H1 (cell line): ENCODE measurements at regions not wholly inside any gene's neighbourhood (a gene's known extent, or its start where the extent isn't known, plus 50 kb on each side); places are given as distances from the start of the nearest gene placed in this dataset.

ENCODE experiments used
- CREB1 ChIP-seq: IDR thresholded peaks from 2 replicates; pipeline ENCODE4 v1.6.1; 2012; ENCODE audit warnings: inconsistent platforms
- EP300 ChIP-seq, 2 experiments: IDR thresholded peaks; 1 replicate in 1 of 2; 2 replicates in 1 of 2; pipeline ENCODE4 v1.6.1; 2011 to 2012; ENCODE audit warnings: low read depth in 2 of 2, low read length in 2 of 2, mild to moderate bottlenecking in 2 of 2, borderline replicate concordance in 1 of 2, inconsistent platforms in 1 of 2, moderate library complexity in 1 of 2
- FOSL1 ChIP-seq: IDR thresholded peaks from 2 replicates; pipeline ENCODE4 v1.6.1; 2011; ENCODE audit warnings: mild to moderate bottlenecking, low read depth, low read length, moderate library complexity; ENCODE audit not compliant: insufficient read depth
- HDAC2 ChIP-seq, 2 experiments: fragments of 300-600 bp in 1 of 2; sonication (generic) in 1 of 2; IDR thresholded peaks; 2 replicates each; pipeline ENCODE4 v1.6.1; 2011 to 2012; ENCODE audit warnings: low read depth in 2 of 2, low read length in 2 of 2, mild to moderate bottlenecking in 2 of 2, moderate library complexity in 2 of 2, borderline replicate concordance in 1 of 2, inconsistent platforms in 1 of 2
- NRF1 ChIP-seq: IDR thresholded peaks from 2 replicates; pipeline ENCODE4 v1.6.1; 2011; ENCODE audit warnings: mild to moderate bottlenecking, low read depth, low read length, improper control_type of control experiment
- POLR2A ChIP-seq, 2 experiments: IDR thresholded peaks; 1 replicate in 1 of 2; 2 replicates in 1 of 2; pipeline ENCODE4 v1.6.1; 2011; ENCODE audit warnings: low read depth in 2 of 2, low read length in 2 of 2, mild to moderate bottlenecking in 2 of 2; ENCODE audit errors: control extremely low read depth in 1 of 2
- RBBP5 ChIP-seq: IDR thresholded peaks from 2 replicates; pipeline ENCODE4 v1.7.1; 2012; ENCODE audit warnings: low read depth, mild to moderate bottlenecking, inconsistent platforms, low read length, moderate library complexity, borderline replicate concordance
- RNF2 ChIP-seq: fragments of 200-900, 300-1000 bp; sonication (generic); IDR thresholded peaks from 2 replicates; pipeline ENCODE4 v1.7.1; 2016; ENCODE audit warnings: borderline replicate concordance, low read depth, mild to moderate bottlenecking, antibody characterized with exemption, low read length; ENCODE audit not compliant: poor library complexity, severe bottlenecking; ENCODE audit errors: missing control alignments
- SIRT6 ChIP-seq: IDR thresholded peaks from one replicate; pipeline ENCODE4 v1.7.1; 2012; ENCODE audit warnings: low read length, inconsistent platforms
- SP1 ChIP-seq: IDR thresholded peaks from 2 replicates; pipeline ENCODE4 v1.6.1; 2011; ENCODE audit warnings: low read depth, low read length
- SRF ChIP-seq: IDR thresholded peaks from 2 replicates; pipeline ENCODE4 v1.6.1; 2011; ENCODE audit warnings: mild to moderate bottlenecking, low read depth, low read length, moderate library complexity
- SUZ12 ChIP-seq: fragments of 200-600 bp; sonication (generic); IDR thresholded peaks from 2 replicates; pipeline ENCODE4 v1.6.1; 2012; ENCODE audit warnings: mild to moderate bottlenecking, inconsistent platforms, low read length, moderate library complexity, mixed read lengths
- ZNF274 ChIP-seq: IDR thresholded peaks from 2 replicates; pipeline ENCODE4 v1.7.0; 2012; ENCODE audit warnings: low read length, borderline replicate concordance; ENCODE audit errors: extremely low read depth
- TF ChIP-seq, protein P1 (sequence below), 3 experiments: IDR thresholded peaks; 1 replicate in 2 of 3; 2 replicates in 1 of 3; pipeline versions ENCODE4 v1.5.1 to v1.6.1; 2011; ENCODE audit warnings: low read length in 3 of 3, mild to moderate bottlenecking in 3 of 3, inconsistent platforms in 2 of 3, low read depth in 1 of 3, moderate library complexity in 1 of 3; ENCODE audit not compliant: insufficient read depth in 1 of 3; ENCODE audit errors: control extremely low read depth in 1 of 3
- TF ChIP-seq, protein P2 (sequence below): IDR thresholded peaks from 2 replicates; pipeline ENCODE4 v1.6.1; 2012; ENCODE audit warnings: low read length, inconsistent platforms

DNA sequence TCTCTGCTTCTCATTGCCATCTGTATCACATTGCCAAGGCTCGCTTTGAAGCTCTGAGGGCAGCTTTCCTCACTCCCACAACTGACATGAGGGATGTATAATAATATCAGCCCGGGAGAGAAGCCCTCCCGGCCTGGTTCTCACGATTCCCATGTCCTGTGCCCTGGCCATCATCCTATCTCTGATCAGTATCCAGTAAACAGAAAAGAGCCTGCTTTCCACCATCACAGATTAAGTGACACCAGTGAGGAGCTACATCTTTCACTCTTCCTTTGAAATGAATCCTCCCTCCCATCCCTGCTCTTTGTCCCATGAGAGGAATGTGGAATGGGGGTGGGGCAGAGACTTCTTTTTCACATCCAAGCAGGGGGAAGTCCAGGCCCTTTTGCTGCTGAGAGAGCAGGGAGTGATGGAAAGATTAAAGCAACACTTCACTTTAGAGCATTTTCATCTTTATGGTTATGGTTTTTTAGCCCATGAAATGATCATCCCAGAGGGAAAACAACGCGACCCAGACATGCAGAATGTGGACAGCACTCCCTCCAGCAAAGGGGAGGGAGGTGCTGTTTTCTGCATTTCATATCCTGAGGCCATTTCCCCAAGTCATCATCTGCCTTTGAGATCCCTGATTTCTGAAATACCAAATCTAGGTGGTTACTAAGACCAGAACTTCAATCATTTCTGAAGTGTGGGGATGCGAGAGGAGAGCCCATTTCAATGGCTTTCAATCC, 84.6 kb upstream of the LYZL1 start (continued):
- TF ChIP-seq, protein P1, sequence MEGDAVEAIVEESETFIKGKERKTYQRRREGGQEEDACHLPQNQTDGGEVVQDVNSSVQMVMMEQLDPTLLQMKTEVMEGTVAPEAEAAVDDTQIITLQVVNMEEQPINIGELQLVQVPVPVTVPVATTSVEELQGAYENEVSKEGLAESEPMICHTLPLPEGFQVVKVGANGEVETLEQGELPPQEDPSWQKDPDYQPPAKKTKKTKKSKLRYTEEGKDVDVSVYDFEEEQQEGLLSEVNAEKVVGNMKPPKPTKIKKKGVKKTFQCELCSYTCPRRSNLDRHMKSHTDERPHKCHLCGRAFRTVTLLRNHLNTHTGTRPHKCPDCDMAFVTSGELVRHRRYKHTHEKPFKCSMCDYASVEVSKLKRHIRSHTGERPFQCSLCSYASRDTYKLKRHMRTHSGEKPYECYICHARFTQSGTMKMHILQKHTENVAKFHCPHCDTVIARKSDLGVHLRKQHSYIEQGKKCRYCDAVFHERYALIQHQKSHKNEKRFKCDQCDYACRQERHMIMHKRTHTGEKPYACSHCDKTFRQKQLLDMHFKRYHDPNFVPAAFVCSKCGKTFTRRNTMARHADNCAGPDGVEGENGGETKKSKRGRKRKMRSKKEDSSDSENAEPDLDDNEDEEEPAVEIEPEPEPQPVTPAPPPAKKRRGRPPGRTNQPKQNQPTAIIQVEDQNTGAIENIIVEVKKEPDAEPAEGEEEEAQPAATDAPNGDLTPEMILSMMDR (IDR thresholded peaks at IDR 0.05; ENCODE audit: control extremely low read depth in 1 of 3, insufficient read depth in 1 of 3, low read depth in 1 of 3, low read length in 3 of 3), result no peak
- TF ChIP-seq, protein P2, sequence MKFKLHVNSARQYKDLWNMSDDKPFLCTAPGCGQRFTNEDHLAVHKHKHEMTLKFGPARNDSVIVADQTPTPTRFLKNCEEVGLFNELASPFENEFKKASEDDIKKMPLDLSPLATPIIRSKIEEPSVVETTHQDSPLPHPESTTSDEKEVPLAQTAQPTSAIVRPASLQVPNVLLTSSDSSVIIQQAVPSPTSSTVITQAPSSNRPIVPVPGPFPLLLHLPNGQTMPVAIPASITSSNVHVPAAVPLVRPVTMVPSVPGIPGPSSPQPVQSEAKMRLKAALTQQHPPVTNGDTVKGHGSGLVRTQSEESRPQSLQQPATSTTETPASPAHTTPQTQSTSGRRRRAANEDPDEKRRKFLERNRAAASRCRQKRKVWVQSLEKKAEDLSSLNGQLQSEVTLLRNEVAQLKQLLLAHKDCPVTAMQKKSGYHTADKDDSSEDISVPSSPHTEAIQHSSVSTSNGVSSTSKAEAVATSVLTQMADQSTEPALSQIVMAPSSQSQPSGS, result no peak
- TF ChIP-seq HDAC2 (IDR thresholded peaks at IDR 0.05; ENCODE audit: borderline replicate concordance in 1 of 2, low read depth in 2 of 2, low read length in 2 of 2), result no peak
- no peak for TF ChIP-seq NRF1
- no peak for TF ChIP-seq RBBP5
- no peak for TF ChIP-seq EP300 (IDR thresholded peaks at IDR 0.05; ENCODE audit: borderline replicate concordance in 1 of 2, low read depth in 2 of 2, low read length in 2 of 2)
- TF ChIP-seq SIRT6, result no peak
- no peak for TF ChIP-seq FOSL1
- TF ChIP-seq SP1, result peak; percentile 57; the same call in 1 of the 2 replicates
- 0 out of 3 replicates have a peak, but pooled peaks of 1 of the 2 experiments have one; percentile 27 for TF ChIP-seq POLR2A (IDR thresholded peaks at IDR 0.05; ENCODE audit: control extremely low read depth in 1 of 2, low read depth in 2 of 2, low read length in 2 of 2)
- no peak for TF ChIP-seq CREB1
- no peak for TF ChIP-seq ZNF274
- TF ChIP-seq SRF, result no peak
- no peak for TF ChIP-seq RNF2
- no peak for TF ChIP-seq SUZ12
